ENCODE measurements at regions not wholly inside any gene's neighbourhood (a gene's known extent, or its start where the extent isn't known, plus 50 kb on each side); places are given as distances from the start of the nearest gene placed in this dataset.

DNA sequence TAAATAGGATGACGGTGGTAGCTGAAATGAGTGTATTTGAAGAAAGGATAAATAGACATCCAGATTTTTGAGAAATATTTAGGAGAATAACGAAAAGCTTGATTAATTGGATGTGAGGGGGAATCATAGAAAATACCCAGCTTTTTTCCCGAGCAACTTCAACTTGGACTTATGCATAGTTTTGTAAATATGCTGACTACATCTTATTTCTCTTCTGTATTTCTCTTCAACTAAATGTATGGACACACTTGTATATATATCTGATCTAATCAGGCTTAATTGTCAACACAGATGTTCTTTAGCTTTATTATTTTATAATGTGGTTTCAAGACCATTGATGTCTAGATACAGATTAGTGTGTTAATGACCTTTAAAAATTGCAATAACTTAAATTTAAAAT is 685.0 kb downstream of the SLITRK1 start:
- TF ChIP-seq, protein P1, sequence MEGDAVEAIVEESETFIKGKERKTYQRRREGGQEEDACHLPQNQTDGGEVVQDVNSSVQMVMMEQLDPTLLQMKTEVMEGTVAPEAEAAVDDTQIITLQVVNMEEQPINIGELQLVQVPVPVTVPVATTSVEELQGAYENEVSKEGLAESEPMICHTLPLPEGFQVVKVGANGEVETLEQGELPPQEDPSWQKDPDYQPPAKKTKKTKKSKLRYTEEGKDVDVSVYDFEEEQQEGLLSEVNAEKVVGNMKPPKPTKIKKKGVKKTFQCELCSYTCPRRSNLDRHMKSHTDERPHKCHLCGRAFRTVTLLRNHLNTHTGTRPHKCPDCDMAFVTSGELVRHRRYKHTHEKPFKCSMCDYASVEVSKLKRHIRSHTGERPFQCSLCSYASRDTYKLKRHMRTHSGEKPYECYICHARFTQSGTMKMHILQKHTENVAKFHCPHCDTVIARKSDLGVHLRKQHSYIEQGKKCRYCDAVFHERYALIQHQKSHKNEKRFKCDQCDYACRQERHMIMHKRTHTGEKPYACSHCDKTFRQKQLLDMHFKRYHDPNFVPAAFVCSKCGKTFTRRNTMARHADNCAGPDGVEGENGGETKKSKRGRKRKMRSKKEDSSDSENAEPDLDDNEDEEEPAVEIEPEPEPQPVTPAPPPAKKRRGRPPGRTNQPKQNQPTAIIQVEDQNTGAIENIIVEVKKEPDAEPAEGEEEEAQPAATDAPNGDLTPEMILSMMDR (conservative IDR thresholded peaks at IDR 0.05) = no peak
- no peak for TF ChIP-seq ZFX (IDR thresholded peaks at IDR 0.05)
